H1 (cell line): ENCODE measurements at regions not wholly inside any gene's neighbourhood (a gene's known extent, or its start where the extent isn't known, plus 50 kb on each side); places are given as distances from the start of the nearest gene placed in this dataset.

Experiments
- TF ChIP-seq, protein P1 (sequence below): IDR thresholded peaks from 2 replicates; pipeline ENCODE4 v1.6.1; 2011; ENCODE audit warnings: low read length, improper control_type of control experiment

DNA sequence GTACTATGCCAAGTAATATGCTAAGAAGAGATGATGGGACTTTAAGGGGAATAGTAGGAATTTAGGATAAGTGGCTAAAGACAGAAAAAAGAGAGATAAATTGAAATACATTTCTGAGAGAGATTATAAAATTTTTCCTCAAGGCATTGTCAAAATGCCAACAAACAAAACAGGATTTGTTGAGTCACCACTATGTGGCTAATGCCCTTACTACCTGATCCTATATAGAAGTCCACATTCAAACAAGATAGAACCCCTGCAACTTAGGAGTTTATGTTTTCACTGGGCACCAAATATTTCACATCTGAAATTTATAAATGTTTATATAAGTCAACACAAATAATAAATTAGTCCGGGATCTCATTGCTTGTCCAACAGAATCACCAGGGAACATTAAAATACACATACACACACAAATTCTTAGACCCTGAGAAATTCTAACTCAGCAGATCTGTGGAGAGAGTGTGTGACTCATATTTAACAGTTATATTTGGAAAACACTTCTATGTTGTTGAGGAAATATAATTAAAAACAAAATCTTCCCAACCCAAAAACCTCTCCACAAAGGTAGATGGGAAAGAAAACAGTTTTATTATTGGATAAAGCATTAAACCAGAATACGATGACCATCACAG lies 154.3 kb downstream of the PPP1R3A start (continued):
- TF ChIP-seq, protein P1, sequence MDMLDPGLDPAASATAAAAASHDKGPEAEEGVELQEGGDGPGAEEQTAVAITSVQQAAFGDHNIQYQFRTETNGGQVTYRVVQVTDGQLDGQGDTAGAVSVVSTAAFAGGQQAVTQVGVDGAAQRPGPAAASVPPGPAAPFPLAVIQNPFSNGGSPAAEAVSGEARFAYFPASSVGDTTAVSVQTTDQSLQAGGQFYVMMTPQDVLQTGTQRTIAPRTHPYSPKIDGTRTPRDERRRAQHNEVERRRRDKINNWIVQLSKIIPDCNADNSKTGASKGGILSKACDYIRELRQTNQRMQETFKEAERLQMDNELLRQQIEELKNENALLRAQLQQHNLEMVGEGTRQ: no peak
